ENCODE measurements at regions not wholly inside any gene's neighbourhood (a gene's known extent, or its start where the extent isn't known, plus 50 kb on each side); places are given as distances from the start of the nearest gene placed in this dataset.

DNA sequence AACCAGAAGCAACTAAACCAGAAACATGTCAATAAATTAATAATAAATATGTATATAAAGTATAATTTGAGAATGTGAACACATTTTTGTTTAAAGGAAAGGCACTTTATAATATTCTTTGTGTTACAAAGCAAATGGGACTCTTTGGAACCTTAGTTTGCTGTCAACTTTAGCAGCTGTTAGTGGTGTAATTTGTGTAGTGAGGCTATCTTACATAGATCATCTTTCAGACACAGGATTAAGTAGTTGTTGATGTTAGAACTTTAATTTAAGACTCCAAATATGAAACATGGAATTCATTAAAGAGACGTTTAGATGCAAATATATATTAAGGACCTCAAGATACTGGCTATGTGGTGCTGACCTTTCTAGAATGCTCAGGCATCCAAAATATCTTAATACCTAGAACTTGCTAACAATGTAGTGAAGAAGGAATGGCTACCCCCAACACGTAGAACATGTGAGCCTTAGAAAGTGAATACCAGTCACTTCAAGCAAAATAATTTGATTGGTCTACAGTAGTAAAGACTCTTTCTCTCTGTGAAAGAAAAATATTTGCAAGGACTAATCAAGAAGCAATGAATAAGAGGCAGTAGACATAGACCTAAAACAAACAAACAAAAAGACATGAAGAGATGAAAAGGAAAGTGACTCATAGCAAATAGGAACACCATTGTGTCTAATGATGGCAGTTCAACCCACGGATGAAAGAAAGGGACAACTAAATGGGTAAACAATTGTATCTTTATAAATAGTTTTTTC is 811.4 kb downstream of the USP25 start (continued):
- TF ChIP-seq, protein P1, sequence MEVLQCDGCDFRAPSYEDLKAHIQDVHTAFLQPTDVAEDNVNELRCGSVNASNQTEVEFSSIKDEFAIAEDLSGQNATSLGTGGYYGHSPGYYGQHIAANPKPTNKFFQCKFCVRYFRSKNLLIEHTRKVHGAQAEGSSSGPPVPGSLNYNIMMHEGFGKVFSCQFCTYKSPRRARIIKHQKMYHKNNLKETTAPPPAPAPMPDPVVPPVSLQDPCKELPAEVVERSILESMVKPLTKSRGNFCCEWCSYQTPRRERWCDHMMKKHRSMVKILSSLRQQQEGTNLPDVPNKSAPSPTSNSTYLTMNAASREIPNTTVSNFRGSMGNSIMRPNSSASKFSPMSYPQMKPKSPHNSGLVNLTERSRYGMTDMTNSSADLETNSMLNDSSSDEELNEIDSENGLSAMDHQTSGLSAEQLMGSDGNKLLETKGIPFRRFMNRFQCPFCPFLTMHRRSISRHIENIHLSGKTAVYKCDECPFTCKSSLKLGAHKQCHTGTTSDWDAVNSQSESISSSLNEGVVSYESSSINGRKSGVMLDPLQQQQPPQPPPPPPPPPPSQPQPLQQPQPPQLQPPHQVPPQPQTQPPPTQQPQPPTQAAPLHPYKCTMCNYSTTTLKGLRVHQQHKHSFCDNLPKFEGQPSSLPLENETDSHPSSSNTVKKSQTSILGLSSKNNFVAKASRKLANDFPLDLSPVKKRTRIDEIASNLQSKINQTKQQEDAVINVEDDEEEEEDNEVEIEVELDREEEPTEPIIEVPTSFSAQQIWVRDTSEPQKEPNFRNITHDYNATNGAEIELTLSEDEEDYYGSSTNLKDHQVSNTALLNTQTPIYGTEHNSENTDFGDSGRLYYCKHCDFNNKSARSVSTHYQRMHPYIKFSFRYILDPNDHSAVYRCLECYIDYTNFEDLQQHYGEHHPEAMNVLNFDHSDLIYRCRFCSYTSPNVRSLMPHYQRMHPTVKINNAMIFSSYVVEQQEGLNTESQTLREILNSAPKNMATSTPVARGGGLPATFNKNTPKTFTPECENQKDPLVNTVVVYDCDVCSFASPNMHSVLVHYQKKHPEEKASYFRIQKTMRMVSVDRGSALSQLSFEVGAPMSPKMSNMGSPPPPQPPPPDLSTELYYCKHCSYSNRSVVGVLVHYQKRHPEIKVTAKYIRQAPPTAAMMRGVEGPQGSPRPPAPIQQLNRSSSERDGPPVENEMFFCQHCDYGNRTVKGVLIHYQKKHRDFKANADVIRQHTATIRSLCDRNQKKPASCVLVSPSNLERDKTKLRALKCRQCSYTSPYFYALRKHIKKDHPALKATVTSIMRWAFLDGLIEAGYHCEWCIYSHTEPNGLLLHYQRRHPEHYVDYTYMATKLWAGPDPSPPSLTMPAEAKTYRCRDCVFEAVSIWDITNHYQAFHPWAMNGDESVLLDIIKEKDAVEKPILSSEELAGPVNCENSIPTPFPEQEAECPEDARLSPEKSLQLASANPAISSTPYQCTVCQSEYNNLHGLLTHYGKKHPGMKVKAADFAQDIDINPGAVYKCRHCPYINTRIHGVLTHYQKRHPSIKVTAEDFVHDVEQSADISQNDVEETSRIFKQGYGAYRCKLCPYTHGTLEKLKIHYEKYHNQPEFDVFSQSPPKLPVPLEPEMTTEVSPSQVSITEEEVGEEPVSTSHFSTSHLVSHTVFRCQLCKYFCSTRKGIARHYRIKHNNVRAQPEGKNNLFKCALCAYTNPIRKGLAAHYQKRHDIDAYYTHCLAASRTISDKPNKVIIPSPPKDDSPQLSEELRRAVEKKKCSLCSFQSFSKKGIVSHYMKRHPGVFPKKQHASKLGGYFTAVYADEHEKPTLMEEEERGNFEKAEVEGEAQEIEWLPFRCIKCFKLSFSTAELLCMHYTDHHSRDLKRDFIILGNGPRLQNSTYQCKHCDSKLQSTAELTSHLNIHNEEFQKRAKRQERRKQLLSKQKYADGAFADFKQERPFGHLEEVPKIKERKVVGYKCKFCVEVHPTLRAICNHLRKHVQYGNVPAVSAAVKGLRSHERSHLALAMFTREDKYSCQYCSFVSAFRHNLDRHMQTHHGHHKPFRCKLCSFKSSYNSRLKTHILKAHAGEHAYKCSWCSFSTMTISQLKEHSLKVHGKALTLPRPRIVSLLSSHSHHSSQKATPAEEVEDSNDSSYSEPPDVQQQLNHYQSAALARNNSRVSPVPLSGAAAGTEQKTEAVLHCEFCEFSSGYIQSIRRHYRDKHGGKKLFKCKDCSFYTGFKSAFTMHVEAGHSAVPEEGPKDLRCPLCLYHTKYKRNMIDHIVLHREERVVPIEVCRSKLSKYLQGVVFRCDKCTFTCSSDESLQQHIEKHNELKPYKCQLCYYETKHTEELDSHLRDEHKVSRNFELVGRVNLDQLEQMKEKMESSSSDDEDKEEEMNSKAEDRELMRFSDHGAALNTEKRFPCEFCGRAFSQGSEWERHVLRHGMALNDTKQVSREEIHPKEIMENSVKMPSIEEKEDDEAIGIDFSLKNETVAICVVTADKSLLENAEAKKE (CRISPR knock-in tag; IDR thresholded peaks at IDR 0.05), result no peak
- no peak for TF ChIP-seq STAT1 (IDR thresholded peaks at IDR 0.05; ENCODE audit: unreplicated experiment)

DNA sequence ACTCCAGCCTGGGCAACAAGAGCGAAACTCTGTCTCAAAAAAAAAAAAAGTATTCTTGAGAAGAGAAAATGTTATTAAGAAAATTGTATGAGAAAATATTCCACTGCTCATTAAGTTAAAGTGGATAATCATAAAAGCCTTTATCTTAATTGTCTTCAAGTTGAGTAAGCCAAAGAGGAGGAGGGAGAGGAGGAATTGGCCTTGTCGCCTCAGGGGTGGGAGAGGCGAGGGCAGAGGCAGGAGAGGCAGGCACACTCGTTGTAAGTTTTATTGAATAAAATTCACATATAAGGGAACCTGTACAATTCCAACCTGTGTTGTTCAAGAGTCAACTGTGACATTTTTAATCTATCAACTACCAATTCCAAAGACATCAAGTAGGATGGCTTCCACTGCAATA is 820.3 kb downstream of the USP25 start:
- Mint-ChIP-seq H3K27ac (no peak overlapping the region), H3K27me3 (ENCODE audit: insufficient read depth, low read depth, poor library complexity) (no peaks in the 10 kb centered on the region), H3K4me3 (no peak overlapping the region), H3K36me3 (ENCODE audit: low read depth) (no peaks in the 10 kb centered on the region), H3K4me1 (peaks cover 12% of the 10 kb centered on the region), H3K9me3 (no peaks in the 10 kb centered on the region)
- Histone ChIP-seq H3K79me2 (replicated peaks; ENCODE audit: insufficient read depth) (no peaks in the 10 kb centered on the region), H3K27me3 (ENCODE audit: insufficient read depth) (no peaks in the 10 kb centered on the region), H3K4me1 (ENCODE audit: insufficient read depth) (no peaks in the 10 kb centered on the region), H3K4me2 (no peak overlapping the region), H2AFZ (no peak overlapping the region), H3K27ac (ENCODE audit: low read depth) (no peak overlapping the region), H3K36me3 (ENCODE audit: insufficient read depth) (no peaks in the 10 kb centered on the region), H4K20me1 (replicated peaks; ENCODE audit: insufficient read depth) (no peaks in the 10 kb centered on the region), H3K9me2 (ENCODE audit: insufficient read depth) (no peaks in the 10 kb centered on the region), H3K4me3 (no peak overlapping the region), H3F3A (replicated peaks; ENCODE audit: low read depth) (no peaks in the 10 kb centered on the region)
- ATAC-seq (no peak), DNase-seq (ENCODE audit: low spot score) (no peak)
- TF ChIP-seq EZH2phosphoT487 (IDR thresholded peaks at IDR 0.05; ENCODE audit: unreplicated experiment) (no peak), JUNB (IDR thresholded peaks at IDR 0.05; ENCODE audit: unreplicated experiment) (no peak), ZNF331 (CRISPR knock-in tag; IDR thresholded peaks at IDR 0.05; ENCODE audit: low read depth) (no peak), POLR2AphosphoS5 (IDR thresholded peaks at IDR 0.05; ENCODE audit: low read depth) (no peak), STAT1 (IDR thresholded peaks at IDR 0.05; ENCODE audit: unreplicated experiment) (no peak)
- TF ChIP-seq, protein P2, sequence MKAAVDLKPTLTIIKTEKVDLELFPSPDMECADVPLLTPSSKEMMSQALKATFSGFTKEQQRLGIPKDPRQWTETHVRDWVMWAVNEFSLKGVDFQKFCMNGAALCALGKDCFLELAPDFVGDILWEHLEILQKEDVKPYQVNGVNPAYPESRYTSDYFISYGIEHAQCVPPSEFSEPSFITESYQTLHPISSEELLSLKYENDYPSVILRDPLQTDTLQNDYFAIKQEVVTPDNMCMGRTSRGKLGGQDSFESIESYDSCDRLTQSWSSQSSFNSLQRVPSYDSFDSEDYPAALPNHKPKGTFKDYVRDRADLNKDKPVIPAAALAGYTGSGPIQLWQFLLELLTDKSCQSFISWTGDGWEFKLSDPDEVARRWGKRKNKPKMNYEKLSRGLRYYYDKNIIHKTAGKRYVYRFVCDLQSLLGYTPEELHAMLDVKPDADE (IDR thresholded peaks at IDR 0.05), result no peak
- TF ChIP-seq, protein P3, sequence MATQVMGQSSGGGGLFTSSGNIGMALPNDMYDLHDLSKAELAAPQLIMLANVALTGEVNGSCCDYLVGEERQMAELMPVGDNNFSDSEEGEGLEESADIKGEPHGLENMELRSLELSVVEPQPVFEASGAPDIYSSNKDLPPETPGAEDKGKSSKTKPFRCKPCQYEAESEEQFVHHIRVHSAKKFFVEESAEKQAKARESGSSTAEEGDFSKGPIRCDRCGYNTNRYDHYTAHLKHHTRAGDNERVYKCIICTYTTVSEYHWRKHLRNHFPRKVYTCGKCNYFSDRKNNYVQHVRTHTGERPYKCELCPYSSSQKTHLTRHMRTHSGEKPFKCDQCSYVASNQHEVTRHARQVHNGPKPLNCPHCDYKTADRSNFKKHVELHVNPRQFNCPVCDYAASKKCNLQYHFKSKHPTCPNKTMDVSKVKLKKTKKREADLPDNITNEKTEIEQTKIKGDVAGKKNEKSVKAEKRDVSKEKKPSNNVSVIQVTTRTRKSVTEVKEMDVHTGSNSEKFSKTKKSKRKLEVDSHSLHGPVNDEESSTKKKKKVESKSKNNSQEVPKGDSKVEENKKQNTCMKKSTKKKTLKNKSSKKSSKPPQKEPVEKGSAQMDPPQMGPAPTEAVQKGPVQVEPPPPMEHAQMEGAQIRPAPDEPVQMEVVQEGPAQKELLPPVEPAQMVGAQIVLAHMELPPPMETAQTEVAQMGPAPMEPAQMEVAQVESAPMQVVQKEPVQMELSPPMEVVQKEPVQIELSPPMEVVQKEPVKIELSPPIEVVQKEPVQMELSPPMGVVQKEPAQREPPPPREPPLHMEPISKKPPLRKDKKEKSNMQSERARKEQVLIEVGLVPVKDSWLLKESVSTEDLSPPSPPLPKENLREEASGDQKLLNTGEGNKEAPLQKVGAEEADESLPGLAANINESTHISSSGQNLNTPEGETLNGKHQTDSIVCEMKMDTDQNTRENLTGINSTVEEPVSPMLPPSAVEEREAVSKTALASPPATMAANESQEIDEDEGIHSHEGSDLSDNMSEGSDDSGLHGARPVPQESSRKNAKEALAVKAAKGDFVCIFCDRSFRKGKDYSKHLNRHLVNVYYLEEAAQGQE (IDR thresholded peaks at IDR 0.05; ENCODE audit: unreplicated experiment), result no peak

Measured in GM23338 (cell line).